ENCODE measurements at regions not wholly inside any gene's neighbourhood (a gene's known extent, or its start where the extent isn't known, plus 50 kb on each side); places are given as distances from the start of the nearest gene placed in this dataset.

DNA sequence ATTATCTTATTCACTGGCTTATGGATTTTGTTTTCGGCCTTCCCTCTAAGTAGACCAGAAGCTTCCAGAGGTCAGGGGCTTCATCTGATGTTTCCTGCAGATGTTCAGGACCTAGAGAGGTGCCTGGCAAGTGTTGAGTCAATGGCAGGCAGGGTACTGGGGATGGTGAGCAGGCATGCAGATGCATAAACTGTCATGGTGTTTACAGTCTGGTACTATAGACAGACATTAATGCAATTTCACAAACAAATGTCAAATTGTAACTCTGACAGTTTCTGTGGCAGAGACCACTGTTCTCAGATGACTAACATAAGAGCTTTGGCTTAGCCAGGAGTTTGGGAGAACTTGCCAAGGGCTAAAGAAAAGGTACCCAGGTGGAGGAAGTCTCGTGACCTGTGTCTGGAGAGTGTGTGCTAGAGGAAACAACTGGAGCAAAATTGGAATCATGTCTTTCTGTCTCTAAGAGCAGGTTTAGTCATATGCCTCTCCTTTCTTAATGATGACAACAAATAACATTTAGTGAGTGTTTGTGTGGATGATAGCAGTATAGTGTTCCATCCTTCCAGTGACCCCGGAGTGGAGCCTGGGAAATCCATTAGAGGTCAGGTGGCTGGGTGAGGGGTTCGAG lies 53.7 kb upstream of the TRAK1 start:
- DNase-seq = no peak

DNA sequence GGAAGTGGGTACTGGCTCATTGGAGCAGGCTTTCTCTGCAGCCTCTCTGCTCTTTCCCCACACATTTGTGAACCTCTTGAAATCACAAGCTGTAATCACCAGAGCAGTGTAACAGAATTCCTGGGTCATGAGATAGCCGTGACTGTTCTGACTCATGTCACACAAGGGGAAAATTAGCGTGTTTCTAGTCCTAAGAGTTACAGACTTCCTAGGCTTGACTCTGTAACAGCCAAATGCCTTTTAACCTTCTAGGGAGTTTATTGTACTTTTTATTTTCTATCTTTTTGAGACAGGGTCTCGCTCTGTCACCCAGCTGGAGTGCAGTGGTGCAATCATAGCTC lies 54.7 kb upstream of the TRAK1 start:
- no peak for DNase-seq

DNA sequence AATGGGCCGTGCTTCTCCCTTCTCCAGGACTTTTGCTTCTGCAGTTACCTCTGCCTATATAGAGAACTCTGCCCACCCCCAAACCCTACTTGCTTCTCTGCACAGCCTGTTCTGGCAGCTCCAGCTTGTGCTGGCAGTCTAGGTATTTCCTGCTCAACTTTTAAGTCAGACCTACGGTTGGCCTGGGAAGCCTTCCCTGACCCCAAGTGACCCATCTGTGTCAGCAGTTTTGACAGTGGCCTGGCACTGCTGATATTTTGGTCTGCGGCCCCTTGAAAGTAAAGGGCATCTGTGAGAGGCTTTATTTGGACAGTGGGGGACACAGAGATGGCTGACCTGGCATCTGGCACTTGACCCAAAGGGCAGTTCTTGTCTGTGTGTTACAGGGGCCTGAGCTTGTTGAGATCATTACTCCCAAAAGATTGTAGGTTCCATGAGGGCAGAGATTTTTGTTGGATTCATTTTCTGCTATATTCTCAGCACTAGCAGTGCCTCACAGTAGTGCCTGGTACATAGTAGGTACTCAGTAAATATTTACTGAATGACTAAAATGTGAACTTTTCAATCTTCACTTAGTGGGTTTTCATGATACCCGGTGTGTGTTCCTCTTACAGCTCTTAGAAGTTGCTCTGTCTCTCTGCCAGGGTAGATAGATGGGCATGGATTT lies 55.2 kb upstream of the TRAK1 start:
- DNase-seq = no peak

DNA sequence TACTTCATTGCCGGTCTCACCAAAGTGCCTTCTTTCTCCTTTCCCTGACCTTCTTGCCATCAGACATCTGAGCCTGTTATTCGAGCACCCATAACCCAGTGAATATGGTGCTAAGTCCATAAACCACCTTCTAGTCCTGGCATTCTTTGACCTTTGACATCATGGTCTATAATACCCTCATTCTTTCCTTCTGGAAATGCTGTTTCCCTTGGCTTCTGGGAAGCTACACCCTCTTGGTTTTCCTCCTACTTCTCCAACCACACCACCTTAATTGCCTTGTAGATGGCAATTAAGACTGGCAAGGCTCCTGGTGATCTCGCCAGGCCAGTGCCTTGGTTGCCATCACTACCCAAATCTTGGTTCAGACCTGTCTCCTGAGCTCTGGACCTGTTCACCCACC lies 56.1 kb upstream of the TRAK1 start:
- DNase-seq = no peak

DNA sequence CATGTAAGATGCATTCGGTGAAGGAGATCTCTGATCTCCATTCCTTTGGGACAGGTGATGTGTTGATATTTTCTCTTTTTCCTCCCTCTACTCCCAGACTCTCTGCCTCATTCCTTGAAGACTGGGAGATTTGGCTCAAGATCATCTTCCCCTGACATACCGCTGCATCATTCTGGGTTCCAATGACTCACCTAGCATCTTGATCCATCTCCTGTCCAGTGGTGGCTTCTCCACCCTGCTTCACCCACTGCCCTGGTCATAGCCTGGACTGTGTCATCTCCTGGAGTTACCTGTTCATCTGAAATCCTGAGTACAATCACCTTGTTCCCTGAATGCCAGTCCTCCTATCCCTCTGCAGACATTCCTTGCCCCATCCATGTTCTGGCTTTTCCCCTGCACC lies 57.4 kb upstream of the TRAK1 start:
- DNase-seq = no peak

DNA sequence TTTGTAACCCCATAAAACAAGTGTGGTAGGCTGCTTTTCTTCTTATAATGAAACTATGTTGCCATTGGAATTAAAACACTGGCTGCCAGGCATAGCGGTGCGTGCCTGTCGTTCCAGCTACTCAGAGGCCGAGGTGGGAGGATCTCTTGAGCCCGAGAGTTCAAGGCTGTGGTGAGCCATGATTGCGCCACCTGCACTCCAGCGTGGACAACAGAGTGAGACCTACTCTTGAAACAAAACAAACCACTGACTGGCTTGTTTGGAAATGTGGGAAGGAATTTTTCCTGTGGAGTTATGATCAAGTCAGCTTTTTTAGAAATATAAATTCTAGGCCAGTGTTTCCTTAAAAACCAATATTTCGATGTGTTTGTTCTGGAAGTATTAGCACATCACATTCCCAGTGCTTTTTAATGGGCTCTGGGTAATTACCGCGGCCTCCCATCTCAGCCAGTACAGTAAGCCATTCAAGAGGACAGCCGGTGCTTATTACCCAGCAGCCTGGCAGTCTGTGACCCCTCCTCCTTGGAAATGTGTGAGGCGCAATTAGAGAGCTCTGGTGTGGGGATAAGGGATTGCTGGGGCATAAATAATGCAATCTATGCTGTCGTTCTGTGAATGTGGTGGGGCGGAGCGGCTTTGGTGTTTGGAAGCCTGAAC lies 58.3 kb upstream of the TRAK1 start:
- no peak for DNase-seq

DNA sequence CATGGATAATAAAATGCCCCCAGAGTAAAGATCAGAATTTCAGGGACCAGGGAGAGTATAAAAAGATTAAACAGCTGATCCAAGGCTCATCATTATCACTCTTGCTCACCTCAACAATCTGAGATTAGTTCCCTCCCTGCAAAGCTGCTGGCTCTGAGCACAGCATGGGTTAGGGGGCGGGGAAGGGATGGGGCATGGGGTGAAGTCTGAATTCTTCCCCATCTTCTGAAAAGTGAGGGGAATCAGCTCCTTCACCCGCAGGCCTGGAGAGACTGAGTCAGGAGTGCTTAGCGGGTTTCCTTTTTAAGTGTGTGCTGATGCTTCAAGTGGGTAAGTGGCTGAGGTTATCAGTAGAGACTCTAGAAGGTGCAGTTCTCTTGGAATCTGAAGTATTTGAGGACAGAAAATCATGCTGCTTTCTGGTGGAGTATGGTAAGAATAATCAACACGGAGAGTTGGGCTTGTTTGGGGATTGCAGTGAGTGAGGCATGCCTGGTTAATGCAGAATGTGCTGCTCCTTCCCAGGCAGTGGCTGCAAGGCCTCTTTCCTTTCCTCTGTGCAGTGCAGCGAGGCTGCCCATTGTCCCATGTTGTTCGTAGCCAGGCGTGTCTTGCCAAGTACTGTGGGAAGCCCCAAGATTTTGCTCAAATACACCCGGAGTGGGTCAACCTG lies 59.2 kb upstream of the TRAK1 start:
- no peak for DNase-seq

DNA sequence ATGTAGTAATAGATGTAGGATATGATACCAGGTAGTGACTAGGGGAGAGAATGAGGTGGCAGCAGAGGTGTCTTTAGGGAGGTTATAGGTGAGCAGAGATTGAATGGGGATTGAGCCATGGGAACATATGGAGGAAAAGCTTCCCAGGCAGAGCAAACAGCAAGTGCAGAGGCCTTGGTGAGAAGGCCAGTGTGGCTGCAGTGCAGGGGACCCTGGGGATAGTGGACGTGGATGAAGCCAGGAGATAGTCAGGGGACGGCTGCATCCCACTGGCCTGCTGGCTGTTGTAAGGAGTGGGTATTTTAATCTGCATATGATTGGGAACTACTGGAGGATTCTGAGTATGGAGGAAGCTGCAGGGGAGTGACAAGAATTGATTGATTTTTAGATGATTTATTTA lies 62.7 kb upstream of the TRAK1 start:
- DNase-seq = no peak

DNA sequence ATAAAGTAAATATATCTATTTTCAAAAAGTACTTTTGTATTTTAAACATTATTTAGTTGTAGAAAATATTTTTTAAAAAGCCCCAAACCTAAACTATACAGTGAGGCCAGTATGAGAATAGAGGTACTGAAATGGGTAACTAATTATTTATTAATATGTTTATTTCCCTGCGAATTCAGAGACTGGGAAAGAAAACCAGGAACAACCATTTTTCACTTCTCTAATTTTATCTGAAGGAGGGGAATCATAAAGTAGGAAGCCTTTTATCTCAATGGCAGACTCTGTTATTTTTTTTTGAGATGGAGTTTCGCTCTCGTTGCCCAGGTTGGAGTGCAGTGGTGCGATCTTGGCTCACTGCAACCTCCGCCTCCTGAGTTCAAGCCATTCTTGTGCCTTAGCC lies 63.6 kb upstream of the TRAK1 start:
- DNase-seq = no peak

DNA sequence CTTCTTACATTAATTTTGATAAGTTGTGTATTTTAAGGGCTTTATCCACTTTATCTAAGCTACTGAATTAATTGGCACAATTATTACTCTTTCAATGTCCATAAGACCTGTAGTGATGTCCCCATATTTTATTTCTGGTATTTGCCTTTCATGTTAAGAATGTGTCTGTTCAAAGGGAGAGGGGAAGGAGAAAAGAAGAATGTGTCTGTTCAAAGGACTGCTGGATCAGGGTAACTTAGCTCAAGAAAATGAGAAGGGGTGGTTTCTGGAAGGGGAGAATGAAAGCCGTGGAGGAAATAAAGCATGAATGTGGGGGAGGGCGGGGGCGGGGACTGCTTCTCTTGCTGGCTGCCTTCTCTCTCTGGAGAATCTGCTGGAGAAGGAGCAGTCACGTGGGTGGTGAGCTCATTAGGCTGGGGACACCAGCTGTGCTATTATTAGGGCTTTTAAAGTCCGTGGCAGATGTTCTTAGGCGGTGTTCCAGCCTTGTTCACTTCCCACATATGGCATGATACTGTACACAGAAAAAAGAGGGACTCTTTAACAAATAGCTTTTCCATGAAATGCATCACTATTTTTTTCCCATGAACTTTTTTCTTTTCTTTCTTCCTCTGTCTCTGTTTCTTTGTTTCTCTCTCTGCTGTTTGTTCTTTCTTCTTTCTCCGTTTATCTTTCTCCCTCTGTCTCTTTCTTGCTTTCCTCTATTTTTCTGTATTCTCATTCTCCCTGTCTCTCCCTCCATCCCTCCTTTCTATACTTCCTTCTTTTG lies 63.7 kb upstream of the ULK4 start:
- peak; percentile 67 for DNase-seq

DNA sequence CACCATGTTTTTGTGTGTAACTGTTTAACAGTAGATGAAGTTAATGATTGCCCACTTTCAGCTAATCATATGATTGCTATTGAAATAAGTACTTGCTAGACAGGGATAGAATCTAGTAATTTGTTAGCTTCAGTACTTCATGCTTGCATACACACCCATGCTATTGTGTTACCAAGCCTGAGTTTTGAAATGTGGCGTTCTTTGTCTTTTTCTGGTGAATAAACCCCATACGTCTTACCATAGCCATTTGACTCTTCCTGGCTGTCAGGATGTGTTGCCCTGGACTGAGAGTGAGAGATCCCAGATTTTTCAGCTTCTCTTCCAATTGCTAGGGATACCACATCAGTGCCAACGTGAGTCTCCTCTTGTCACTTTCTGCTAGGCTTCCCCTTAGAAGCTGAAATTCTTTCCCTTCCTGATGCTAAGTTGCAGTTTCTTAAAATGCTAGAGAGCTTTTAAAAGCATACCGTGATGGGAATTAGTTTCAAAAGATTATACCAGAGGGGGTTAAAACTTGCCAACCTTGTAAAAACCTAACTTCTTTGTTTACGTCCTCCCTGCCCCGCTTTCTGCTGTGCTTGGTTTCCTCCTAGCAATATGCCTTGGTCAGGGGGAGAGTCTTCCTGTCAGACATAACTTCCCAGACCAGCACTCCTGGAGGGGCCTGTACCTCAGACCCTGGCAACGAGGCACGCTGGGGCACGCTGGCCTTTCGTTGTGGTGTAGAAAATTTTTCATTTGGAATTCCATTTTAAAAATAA lies 62.9 kb upstream of the ULK4 start:
- no peak for DNase-seq

DNA sequence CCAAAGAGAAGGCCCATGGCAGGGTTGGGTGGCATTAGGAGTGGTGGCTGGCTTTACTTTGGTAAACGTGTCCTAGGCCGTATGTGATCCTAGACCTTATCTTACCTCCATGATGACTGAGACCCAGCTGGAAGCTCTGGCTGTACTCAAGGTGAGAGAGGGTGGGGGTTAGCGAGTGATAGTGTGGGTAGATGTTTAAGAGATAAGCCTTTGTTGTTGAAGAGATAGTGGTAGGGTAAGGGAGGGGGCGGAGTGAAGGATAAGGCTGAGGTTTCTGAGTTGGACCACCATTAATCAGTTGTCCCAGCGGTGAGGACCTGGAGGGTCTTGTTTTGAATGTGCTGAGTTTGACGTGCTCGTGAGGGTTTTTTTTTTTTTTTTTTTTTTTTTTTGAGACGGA lies 61.5 kb upstream of the ULK4 start:
- no peak for DNase-seq

DNA sequence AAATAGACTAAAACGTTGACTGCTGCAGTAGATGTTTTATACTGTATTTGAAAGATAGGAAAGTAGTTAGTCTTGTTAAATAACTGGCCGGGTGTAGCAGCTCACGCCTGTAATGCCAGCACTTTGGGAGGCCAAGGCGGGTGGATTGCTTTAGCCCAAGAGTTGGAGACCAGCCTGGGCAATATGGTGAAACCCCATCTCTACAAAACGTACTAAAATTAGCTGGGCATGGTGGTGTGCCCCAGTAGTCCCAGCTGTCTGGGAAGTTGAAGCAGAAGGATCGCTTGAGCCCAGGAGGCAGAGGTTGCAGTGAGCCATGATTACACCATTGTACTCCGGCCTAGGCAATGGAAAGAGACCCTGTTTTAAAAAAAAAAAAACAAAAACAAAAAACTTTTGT lies 60.5 kb upstream of the ULK4 start:
- no peak for DNase-seq

DNA sequence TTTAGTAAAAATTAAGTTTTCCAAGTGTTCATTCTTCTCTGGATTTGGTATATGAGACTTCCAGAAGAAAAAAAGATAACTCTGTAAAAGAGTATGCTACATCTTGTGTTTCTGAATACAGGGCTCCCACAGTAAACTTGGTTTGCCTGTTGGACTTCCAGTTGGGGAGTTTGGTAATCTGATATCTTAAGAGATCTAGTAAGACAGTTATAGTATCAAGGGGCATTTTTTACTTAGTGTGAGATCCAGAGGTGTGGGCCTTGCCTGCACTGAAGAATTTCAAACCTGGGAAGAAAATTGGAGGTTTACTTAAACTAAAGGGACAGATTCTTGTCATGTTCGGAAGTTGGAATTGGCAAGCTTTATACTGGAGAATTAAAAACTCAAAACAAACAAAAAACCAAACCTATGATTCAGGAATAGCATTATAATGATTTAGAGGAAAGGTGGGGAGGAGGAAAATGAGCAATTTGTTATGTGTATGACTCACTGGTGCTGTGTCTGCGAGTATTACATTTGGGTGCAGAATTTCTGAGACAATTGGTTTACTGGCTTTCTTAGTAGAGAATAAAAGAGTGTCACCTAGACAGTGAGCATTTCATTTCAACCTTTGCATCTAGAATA lies 58.9 kb upstream of the ULK4 start:
- no peak for DNase-seq

DNA sequence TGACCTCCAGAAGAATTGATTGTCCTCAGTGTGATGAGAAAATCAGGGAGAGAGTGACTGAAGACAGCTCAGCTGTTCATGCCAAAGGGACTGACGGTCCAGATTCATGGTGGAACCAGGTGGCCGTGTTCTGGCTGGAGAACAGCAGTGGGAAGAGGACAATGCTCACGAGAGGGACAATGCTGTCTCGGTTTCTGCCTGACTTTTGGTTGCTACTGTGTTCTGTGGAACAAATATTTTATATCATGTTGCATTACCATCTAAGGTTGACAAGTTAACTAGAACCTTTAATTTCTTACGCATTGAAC lies 58.0 kb upstream of the ULK4 start:
- DNase-seq = no peak

DNA sequence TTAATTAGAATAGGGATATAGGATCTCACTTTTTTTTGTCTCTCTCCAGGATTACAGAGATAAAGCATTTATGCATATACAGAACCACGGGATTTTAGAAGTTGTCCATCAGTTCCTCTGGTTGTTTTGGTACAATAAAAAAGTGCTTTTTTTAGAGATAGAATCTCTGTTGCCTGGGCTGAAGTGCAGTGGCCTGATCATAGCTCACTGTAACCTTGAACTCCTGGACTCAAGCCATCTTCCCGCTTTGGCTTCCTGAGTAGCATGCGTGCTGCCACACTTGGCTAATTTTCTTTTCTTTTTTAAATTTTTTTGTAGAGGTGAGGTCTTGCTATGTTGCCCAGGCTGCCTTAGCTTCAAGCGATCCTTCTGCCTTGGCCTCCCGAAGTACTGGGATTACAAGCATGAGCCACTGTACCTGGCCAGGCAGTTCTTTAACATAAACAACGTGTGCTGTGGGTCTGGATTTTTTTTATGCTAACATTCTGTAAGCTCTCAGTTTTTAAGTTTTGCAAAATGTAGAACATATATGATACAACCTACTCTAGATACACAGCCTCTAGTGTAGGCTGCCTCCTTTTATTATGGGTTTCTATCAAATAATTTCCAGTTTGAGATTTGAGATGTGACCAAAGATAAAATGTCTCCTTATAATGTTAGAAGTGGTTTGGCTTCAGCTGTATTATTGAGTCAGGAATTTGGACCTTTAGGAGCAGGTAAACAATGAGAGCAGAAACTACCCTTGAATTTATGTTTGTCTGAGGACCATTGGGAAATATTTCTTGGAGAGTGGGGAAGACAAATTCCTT lies 57.4 kb upstream of the ULK4 start:
- DNase-seq = no peak

DNA sequence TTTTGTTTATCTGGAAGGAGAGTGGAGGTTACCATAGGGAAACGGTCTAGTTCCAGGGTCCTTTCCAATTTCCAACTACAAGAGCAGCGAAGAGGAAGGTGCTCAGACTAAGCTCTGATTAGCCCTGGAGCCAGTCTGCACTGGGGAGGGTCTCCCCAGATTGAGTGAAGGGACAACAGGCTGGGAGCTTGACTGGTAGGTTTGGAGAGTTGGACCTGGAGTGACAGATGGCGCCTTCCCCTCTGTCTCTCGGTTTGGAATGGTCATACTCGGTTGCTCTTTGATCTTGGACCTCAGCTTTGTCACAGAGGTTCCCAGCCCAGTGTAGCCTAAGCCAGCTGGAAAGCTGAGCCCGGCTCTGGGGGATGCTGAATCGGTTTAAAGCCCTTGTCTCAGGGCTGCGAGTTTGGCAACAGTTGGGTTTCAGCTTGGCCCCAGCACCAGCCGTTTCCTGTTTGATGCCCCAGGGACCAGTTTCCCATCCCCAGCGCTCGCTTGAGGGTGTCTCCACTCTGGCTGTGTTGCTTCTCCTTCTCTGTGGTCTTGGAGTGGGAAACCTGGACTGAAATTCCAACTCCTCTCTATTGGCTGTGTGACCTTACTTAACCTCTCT lies 53.1 kb upstream of the ULK4 start:
- DNase-seq = no peak

DNA sequence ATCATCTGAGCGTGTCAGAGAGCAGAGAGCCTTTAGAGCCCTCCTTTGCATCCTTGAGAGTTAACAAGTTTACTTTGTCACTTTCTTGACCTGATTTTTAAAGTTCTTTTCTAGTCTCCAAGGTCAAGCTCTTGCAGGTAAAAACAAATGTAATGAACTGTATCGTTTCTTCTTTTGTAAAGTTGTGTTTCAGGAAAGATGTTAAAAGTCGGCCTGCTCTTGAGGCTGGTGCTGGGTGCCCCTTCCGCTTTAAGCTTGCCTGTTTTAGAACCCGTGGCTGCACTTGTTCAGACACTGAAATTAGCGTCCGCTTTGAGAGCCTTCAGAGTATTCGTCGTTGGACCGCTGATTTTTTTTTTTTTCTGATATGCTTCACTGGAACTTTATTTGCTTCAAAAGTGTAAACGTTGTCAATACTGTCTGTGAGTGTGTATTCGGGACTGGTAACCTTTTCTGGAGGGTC lies 52.6 kb upstream of the ULK4 start:
- DNase-seq = no peak

DNA sequence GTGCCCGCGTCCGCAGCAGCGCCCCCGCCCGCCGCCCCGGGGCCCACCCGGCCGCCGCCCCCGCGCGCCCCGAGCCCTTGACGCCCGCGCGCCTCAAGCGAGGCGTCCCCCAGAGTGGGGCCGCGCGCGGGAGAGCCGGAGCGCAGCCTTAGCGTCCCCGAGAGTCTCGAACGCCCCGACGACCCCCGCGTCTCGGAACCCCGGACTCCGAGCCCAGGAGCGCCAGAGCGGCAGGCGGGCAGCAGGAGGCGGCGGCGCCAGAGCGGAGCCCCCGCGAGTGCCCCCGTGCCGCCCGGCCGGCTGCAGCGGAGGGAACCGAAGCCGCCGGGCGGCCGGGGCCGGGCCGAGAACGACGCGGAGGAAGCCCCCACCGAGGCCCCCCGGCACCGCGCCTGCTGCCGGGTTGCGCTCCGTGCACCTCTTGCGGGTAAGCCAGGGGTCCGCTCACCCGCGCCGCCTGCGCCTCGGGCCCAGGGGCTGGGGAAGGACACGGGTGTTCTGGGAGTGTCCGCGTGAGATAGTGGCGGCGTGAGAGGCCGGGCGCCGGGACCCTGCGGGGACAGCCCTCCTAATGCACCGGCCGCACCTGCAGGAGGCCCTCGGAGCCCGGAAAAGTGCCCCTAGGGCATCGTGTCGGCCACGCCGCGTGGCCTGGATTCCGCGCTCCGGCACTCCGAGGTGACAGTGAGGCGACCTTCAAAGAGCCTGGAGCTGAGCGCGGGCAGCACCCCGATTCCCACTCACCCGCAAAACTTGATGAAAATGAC lies 52.0 kb upstream of the ULK4 start:
- no peak for DNase-seq

Data from SIG-M5 (cell line).